ENCODE measurements at regions not wholly inside any gene's neighbourhood (a gene's known extent, or its start where the extent isn't known, plus 50 kb on each side); places are given as distances from the start of the nearest gene placed in this dataset.

- Mint-ChIP-seq H3K27me3 (ENCODE audit: low read depth) (no peaks in the 10 kb centered on the region), H3K9me3 (no peaks in the 10 kb centered on the region), H3K36me3 (ENCODE audit: low read depth) (no peaks in the 10 kb centered on the region), H3K27ac (no peak overlapping the region), H3K4me1 (peaks cover 6% of the 10 kb centered on the region), H3K4me3 (no peak overlapping the region)
- no peak for TF ChIP-seq CTCF (IDR thresholded peaks at IDR 0.05; ENCODE audit: unreplicated experiment in 3 of 3)
Observed at GRCh38 chr7:52775876-52776275, 259.6 kb upstream of the POM121L12 start.

- Mint-ChIP-seq H3K4me3 (no peak overlapping the region), H3K27me3 (ENCODE audit: low read depth) (no peaks in the 10 kb centered on the region), H3K27ac (no peak overlapping the region), H3K4me1 (peaks cover 6% of the 10 kb centered on the region), H3K36me3 (ENCODE audit: low read depth) (no peaks in the 10 kb centered on the region), H3K9me3 (no peaks in the 10 kb centered on the region)
- no peak for TF ChIP-seq CTCF (IDR thresholded peaks at IDR 0.05; ENCODE audit: unreplicated experiment in 3 of 3)
Observed at GRCh38 chr7:52771177-52771576, 264.3 kb upstream of the POM121L12 start.

- no peak overlapping the region for H3K27ac Mint-ChIP-seq
- H3K36me3 Mint-ChIP-seq (ENCODE audit: low read depth), result no peaks in the 10 kb centered on the region
- H3K4me1 Mint-ChIP-seq, result no peaks in the 10 kb centered on the region
- H3K9me3 Mint-ChIP-seq, result no peaks in the 10 kb centered on the region
- peaks cover 3% of the 10 kb centered on the region for H3K27me3 Mint-ChIP-seq (ENCODE audit: low read depth)
- no peak overlapping the region for H3K4me3 Mint-ChIP-seq
- TF ChIP-seq CTCF (IDR thresholded peaks at IDR 0.05; ENCODE audit: unreplicated experiment in 3 of 3), result no peak
Observed at GRCh38 chr7:52764492-52765169, 270.8 kb upstream of the POM121L12 start.

DNA sequence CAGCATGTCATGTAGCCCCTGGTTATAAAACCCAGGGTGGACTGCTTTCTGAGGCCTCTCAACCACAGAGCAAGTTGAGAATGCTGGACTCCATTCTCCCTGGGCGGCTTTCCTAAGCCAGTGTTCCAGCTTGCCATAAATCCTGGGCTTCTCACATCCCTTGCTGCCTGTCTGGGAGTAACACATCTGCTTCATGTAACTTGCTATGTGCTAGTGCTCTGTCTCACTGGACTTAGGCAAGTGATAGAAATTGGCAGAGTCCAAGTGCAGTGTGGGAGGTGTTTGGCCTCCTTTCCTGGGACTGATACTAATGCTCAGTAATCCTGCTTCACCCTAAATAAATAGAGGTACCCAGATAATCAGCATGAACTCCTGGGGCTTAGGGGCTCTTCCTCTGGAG, 277.1 kb upstream of the POM121L12 start:
- H3K4me3 Mint-ChIP-seq, result no peak overlapping the region
- peaks cover 3% of the 10 kb centered on the region for H3K27me3 Mint-ChIP-seq (ENCODE audit: low read depth)
- no peak for TF ChIP-seq CTCF (IDR thresholded peaks at IDR 0.05; ENCODE audit: unreplicated experiment in 3 of 3)
- H3K9me3 Mint-ChIP-seq, result no peaks in the 10 kb centered on the region
- no peaks in the 10 kb centered on the region for H3K36me3 Mint-ChIP-seq (ENCODE audit: low read depth)
- peaks cover 5% of the 10 kb centered on the region for H3K4me1 Mint-ChIP-seq
- peak overlapping the region; percentile 47 to 55 (median 54) for H3K27ac Mint-ChIP-seq

GRCh38 chr7:52753855-52754254, 281.6 kb upstream of the POM121L12 start:
- TF ChIP-seq CTCF (IDR thresholded peaks at IDR 0.05; ENCODE audit: unreplicated experiment in 3 of 3), result no peak
- peaks cover 5% of the 10 kb centered on the region for H3K4me1 Mint-ChIP-seq
- H3K9me3 Mint-ChIP-seq, result no peaks in the 10 kb centered on the region
- no peak overlapping the region for H3K27ac Mint-ChIP-seq
- no peaks in the 10 kb centered on the region for H3K27me3 Mint-ChIP-seq (ENCODE audit: low read depth)
- no peak overlapping the region for H3K4me3 Mint-ChIP-seq
- no peaks in the 10 kb centered on the region for H3K36me3 Mint-ChIP-seq (ENCODE audit: low read depth)

DNA sequence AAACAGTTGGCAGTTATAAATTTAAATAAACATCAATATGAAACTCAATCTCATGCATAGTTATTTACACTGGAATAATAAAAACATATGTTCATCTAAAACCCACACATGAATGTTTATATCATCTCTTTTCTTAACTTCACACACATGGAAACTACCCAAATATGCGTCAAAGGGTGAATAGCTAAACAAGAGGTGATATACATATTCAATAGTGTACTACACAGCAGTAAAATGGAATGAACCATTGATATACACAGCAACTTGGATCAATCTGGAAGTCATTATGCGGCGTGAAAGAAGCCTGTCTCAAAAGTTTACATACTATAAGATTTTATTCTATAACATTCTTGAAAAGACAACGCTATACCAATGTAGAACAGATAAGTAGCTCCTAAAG, 282.5 kb upstream of the POM121L12 start:
- Mint-ChIP-seq H3K27me3 (ENCODE audit: low read depth) (no peaks in the 10 kb centered on the region), H3K4me1 (no peaks in the 10 kb centered on the region), H3K36me3 (ENCODE audit: low read depth) (no peaks in the 10 kb centered on the region), H3K27ac (no peak overlapping the region), H3K9me3 (no peaks in the 10 kb centered on the region), H3K4me3 (no peak overlapping the region)
- no peak for TF ChIP-seq CTCF (IDR thresholded peaks at IDR 0.05; ENCODE audit: unreplicated experiment in 3 of 3)
